Endodermal cell (in vitro differentiated cells): ENCODE measurements at regions not wholly inside any gene's neighbourhood (a gene's known extent, or its start where the extent isn't known, plus 50 kb on each side); places are given as distances from the start of the nearest gene placed in this dataset.

ENCODE experiments used
- DNase-seq: peaks from one replicate; pipeline ENCODE4 v3.0.0-alpha.2; 2017
- H3K27ac ChIP-seq: 2 replicates; pipeline ENCODE4 v1.5.1; 2013; ENCODE audit warnings: mild to moderate bottlenecking, low read depth, low read length, moderate library complexity
- H3K27me3 ChIP-seq: 2 replicates; pipeline ENCODE4 v1.6.1; 2013; ENCODE audit warnings: mild to moderate bottlenecking, low read length, moderate library complexity; ENCODE audit not compliant: insufficient read depth, control insufficient read depth, poor library complexity, severe bottlenecking
- H3K36me3 ChIP-seq: 2 replicates; pipeline ENCODE4 v1.7.0; 2013; ENCODE audit warnings: mild to moderate bottlenecking, low read length, moderate library complexity; ENCODE audit not compliant: control insufficient read depth, insufficient read depth
- H3K4me1 ChIP-seq: one replicate; pipeline ENCODE4 v1.7.0; 2013; ENCODE audit warnings: low read length; ENCODE audit not compliant: control insufficient read depth, insufficient read depth
- H3K4me3 ChIP-seq: 2 replicates; pipeline ENCODE4 v1.5.1; 2013; ENCODE audit warnings: mild to moderate bottlenecking, low read length, moderate library complexity
- H3K9ac ChIP-seq: 2 replicates; pipeline ENCODE4 v1.6.1; 2013; ENCODE audit warnings: mild to moderate bottlenecking, low read length, moderate library complexity; ENCODE audit not compliant: poor library complexity, severe bottlenecking; ENCODE audit errors: extremely low read depth
- H3K9me3 ChIP-seq: 2 replicates; pipeline ENCODE4 v1.6.1; 2013; ENCODE audit warnings: mild to moderate bottlenecking, low read length, moderate library complexity; ENCODE audit not compliant: control insufficient read depth
- H3K27ac Mint-ChIP-seq: 2 replicates; pipeline ENCODE4 v1.8.0; 2020; ENCODE audit warnings: mixed read lengths
- H3K27me3 Mint-ChIP-seq: 2 replicates; pipeline ENCODE4 v1.8.0; 2021; ENCODE audit warnings: mild to moderate bottlenecking, mixed read lengths; ENCODE audit not compliant: insufficient read depth
- H3K36me3 Mint-ChIP-seq: 2 replicates; pipeline ENCODE4 v1.8.0; 2020; ENCODE audit warnings: low read depth, mixed read lengths
- H3K4me1 Mint-ChIP-seq: 2 replicates; pipeline ENCODE4 v1.8.0; 2020; ENCODE audit warnings: mixed read lengths
- H3K4me3 Mint-ChIP-seq: 2 replicates; pipeline ENCODE4 v1.8.0; 2020; ENCODE audit warnings: mild to moderate bottlenecking, moderate library complexity, mixed read lengths
- H3K9me3 Mint-ChIP-seq: 2 replicates; pipeline ENCODE4 v1.8.0; 2020; ENCODE audit warnings: mild to moderate bottlenecking, mixed read lengths
- CTCF ChIP-seq: fragments of 200-600 bp; sonication (generic); conservative IDR thresholded peaks from 2 replicates; pipeline ENCODE4 v1.5.0; 2021; ENCODE audit warnings: antibody characterized with exemption, mild to moderate bottlenecking
- WGBS, 2 experiments: methylation state at CpG; one replicate each; pipeline versions ENCODE4 v1.1.5 to v1.1.7; 2013; ENCODE audit warnings: missing lambda C conversion rate in 2 of 2, mixed read lengths in 1 of 2; ENCODE audit not compliant: insufficient coverage in 1 of 2, insufficient read length in 1 of 2; 5-methylcytosine and 5-hydroxymethylcytosine counted together

DNA sequence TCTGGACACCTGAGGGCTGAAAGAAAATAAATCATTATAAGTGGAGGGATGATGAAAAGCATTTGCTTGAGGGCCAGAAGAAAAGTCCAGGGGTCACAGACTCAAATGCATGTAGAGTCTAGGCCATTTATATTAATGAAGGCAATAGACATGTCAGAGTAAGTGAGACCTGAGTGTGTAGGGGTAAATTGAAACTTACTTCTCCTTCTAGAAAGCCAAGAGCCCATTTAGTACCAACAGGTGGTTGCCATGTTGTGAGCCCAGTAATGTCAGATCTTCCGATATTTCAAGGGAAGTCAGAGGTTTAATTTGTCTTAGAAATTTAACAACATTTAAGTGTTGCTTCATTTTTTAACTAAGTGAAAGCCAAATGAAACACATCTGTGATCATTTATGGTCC, 166.1 kb upstream of the SLIT2 start:
- Histone ChIP-seq H3K27me3 (no peaks in the 10 kb centered on the region), H3K4me3 (no peak overlapping the region), H3K4me1 (no peaks in the 10 kb centered on the region), H3K36me3 (no peaks in the 10 kb centered on the region), H3K9ac (no peak overlapping the region), H3K27ac (no peak overlapping the region), H3K9me3 (no peaks in the 10 kb centered on the region)
- no peaks in the 10 kb centered on the region for H3K9me3 Mint-ChIP-seq
- H3K4me3 Mint-ChIP-seq = no peak overlapping the region
- peaks cover 3% of the 10 kb centered on the region for H3K27me3 Mint-ChIP-seq
- no peaks in the 10 kb centered on the region for H3K36me3 Mint-ChIP-seq
- H3K4me1 Mint-ChIP-seq = no peaks in the 10 kb centered on the region
- 92% methylated on average over 1 of the region's 1 CpG; no CpG with 5 or more reads in 1 of the 2 experiments for WGBS, 2 experiments
- no peak overlapping the region for H3K27ac Mint-ChIP-seq
- no peak for DNase-seq
- TF ChIP-seq CTCF = no peak

- peaks cover 3% of the 10 kb centered on the region for H3K27me3 Mint-ChIP-seq
- no peak for TF ChIP-seq CTCF
- H3K9me3 ChIP-seq = no peaks in the 10 kb centered on the region
- no peak overlapping the region for H3K27ac ChIP-seq
- H3K27ac Mint-ChIP-seq = no peak overlapping the region
- peaks cover 2% of the 10 kb centered on the region for H3K9me3 Mint-ChIP-seq
- H3K4me3 ChIP-seq = no peak overlapping the region
- no peaks in the 10 kb centered on the region for H3K36me3 Mint-ChIP-seq
- DNase-seq = no peak
- H3K36me3 ChIP-seq = no peaks in the 10 kb centered on the region
- H3K4me1 ChIP-seq = no peaks in the 10 kb centered on the region
- H3K4me1 Mint-ChIP-seq = no peaks in the 10 kb centered on the region
- H3K9ac ChIP-seq = no peak overlapping the region
- no peaks in the 10 kb centered on the region for H3K27me3 ChIP-seq
- H3K4me3 Mint-ChIP-seq = no peak overlapping the region
- 88 to 96% methylated on average over 3 of the region's 3 CpGs for WGBS, 2 experiments
Observed at GRCh38 chr4:20085156-20085555, 166.5 kb upstream of the SLIT2 start.

DNA sequence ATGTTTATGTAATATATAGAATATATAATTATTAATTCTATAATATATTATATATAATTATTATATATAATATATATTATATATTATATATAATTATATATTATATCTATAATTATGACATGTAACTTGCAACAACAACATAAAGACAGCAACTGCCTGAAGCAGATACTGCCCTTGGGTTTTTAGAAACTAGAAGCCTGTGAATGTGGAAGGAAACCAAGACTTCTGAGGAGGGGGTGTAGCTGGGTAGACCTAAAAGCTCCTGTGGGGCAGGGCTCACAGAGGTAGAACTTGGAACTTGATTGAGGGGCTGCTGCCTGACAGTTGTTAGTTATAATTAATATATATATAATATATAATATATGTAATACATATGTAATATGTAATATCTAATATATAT, 167.2 kb upstream of the SLIT2 start:
- H3K36me3 Mint-ChIP-seq = no peaks in the 10 kb centered on the region
- peaks cover 3% of the 10 kb centered on the region for H3K27me3 Mint-ChIP-seq
- no peak overlapping the region for H3K27ac ChIP-seq
- TF ChIP-seq CTCF = no peak
- H3K9me3 ChIP-seq = no peaks in the 10 kb centered on the region
- H3K4me1 Mint-ChIP-seq = no peaks in the 10 kb centered on the region
- H3K4me3 ChIP-seq = no peak overlapping the region
- H3K9me3 Mint-ChIP-seq = peaks cover 2% of the 10 kb centered on the region
- no peaks in the 10 kb centered on the region for H3K4me1 ChIP-seq
- H3K27ac Mint-ChIP-seq = no peak overlapping the region
- DNase-seq = no peak
- no peaks in the 10 kb centered on the region for H3K36me3 ChIP-seq
- H3K9ac ChIP-seq = no peak overlapping the region
- H3K27me3 ChIP-seq = no peaks in the 10 kb centered on the region
- H3K4me3 Mint-ChIP-seq = no peak overlapping the region
